H9 (cell line): ENCODE measurements at regions not wholly inside any gene's neighbourhood (a gene's known extent, or its start where the extent isn't known, plus 50 kb on each side); places are given as distances from the start of the nearest gene placed in this dataset.

ENCODE experiments used
- DNase-seq: peaks from one replicate; pipeline ENCODE4 v3.0.0-alpha.2; 2017
- H2AFZ ChIP-seq: one replicate; pipeline ENCODE4 v1.6.1; 2013; ENCODE audit warnings: mild to moderate bottlenecking, low read length, control low read depth, moderate library complexity
- H2AK5ac ChIP-seq: 2 replicates; pipeline ENCODE4 v1.6.1; 2013; ENCODE audit warnings: low read length, control low read depth, mixed read lengths; ENCODE audit not compliant: insufficient read length
- H2BK120ac ChIP-seq: one replicate; pipeline ENCODE4 v1.6.1; 2013; ENCODE audit warnings: low read depth, mild to moderate bottlenecking, low read length, control low read depth, inconsistent platforms; ENCODE audit not compliant: poor library complexity, severe bottlenecking
- H2BK12ac ChIP-seq: 2 replicates; pipeline ENCODE4 v1.6.1; 2013; ENCODE audit warnings: low read length, control low read depth, mixed read lengths, low read depth; ENCODE audit not compliant: insufficient read length
- H2BK15ac ChIP-seq: 2 replicates; pipeline ENCODE4 v1.6.1; 2013; ENCODE audit warnings: low read depth, low read length, control low read depth
- H2BK20ac ChIP-seq: one replicate; pipeline ENCODE4 v1.6.1; 2013; ENCODE audit warnings: low read depth, mild to moderate bottlenecking, low read length, control low read depth, inconsistent platforms; ENCODE audit not compliant: poor library complexity, severe bottlenecking
- H2BK5ac ChIP-seq: 2 replicates; pipeline ENCODE4 v1.6.1; 2013; ENCODE audit warnings: low read length, control low read depth, mixed read lengths; ENCODE audit not compliant: insufficient read length
- H3K14ac ChIP-seq: 2 replicates; pipeline ENCODE4 v1.6.1; 2013; ENCODE audit warnings: low read length, control low read depth; ENCODE audit not compliant: insufficient read depth
- H3K18ac ChIP-seq: 2 replicates; pipeline ENCODE4 v1.6.1; 2013; ENCODE audit warnings: low read depth, mild to moderate bottlenecking, mixed read lengths, low read length, control low read depth; ENCODE audit not compliant: insufficient read length
- H3K23ac ChIP-seq: 2 replicates; pipeline ENCODE4 v1.6.1; 2013; ENCODE audit warnings: low read length, control low read depth, mixed read lengths, low read depth; ENCODE audit not compliant: insufficient read length
- H3K23me2 ChIP-seq: 2 replicates; pipeline ENCODE4 v1.6.1; 2013; ENCODE audit warnings: low read depth, mild to moderate bottlenecking, mixed read lengths, low read length, control low read depth; ENCODE audit not compliant: insufficient read length, poor library complexity, severe bottlenecking
- H3K27ac ChIP-seq: 2 replicates; pipeline ENCODE4 v1.5.1; 2013; ENCODE audit warnings: low read length, control low read depth, mixed read lengths, low read depth; ENCODE audit not compliant: insufficient read length
- H3K27me3 ChIP-seq: 2 replicates; pipeline ENCODE4 v1.6.1; 2013; ENCODE audit warnings: low read length, control low read depth, inconsistent platforms; ENCODE audit not compliant: insufficient read depth
- H3K4ac ChIP-seq: 2 replicates; pipeline ENCODE4 v1.6.1; 2013; ENCODE audit warnings: low read depth, mild to moderate bottlenecking, control low read depth, inconsistent platforms, low read length, moderate library complexity
- H3K4me1 ChIP-seq: 2 replicates; pipeline ENCODE4 v1.6.1; 2013; ENCODE audit warnings: low read length, control low read depth, inconsistent platforms; ENCODE audit not compliant: insufficient read depth
- H3K4me2 ChIP-seq: 2 replicates; pipeline ENCODE4 v1.6.1; 2013; ENCODE audit warnings: low read length, control low read depth, mixed read lengths; ENCODE audit not compliant: insufficient read length, insufficient read depth
- H3K56ac ChIP-seq: 2 replicates; pipeline ENCODE4 v1.6.1; 2013; ENCODE audit warnings: low read depth, mild to moderate bottlenecking, mixed read lengths, low read length, control low read depth; ENCODE audit not compliant: insufficient read length
- H3K79me1 ChIP-seq: 2 replicates; pipeline ENCODE4 v1.6.1; 2013; ENCODE audit warnings: low read depth, mild to moderate bottlenecking, moderate library complexity, low read length, control low read depth, inconsistent platforms; ENCODE audit not compliant: insufficient read depth, poor library complexity, severe bottlenecking
- H3K79me2 ChIP-seq: 2 replicates; pipeline ENCODE4 v1.6.1; 2013; ENCODE audit warnings: low read length, control low read depth, inconsistent platforms; ENCODE audit not compliant: insufficient read depth
- H3K9ac ChIP-seq: 2 replicates; pipeline ENCODE4 v1.6.1; 2013; ENCODE audit warnings: low read length, control low read depth, mixed read lengths; ENCODE audit not compliant: insufficient read length; ENCODE audit errors: extremely low read depth
- H3K9me3 ChIP-seq: one replicate; pipeline ENCODE4 v1.6.1; 2013; ENCODE audit warnings: low read depth, low read length, inconsistent platforms; ENCODE audit not compliant: control insufficient read depth
- H3T11ph ChIP-seq: one replicate; pipeline ENCODE4 v1.6.1; 2013; ENCODE audit warnings: mild to moderate bottlenecking, low read length, control low read depth, inconsistent platforms
- H4K20me1 ChIP-seq: one replicate; pipeline ENCODE4 v1.6.1; 2013; ENCODE audit not compliant: control insufficient read depth, insufficient read length, insufficient read depth
- H4K5ac ChIP-seq: 2 replicates; pipeline ENCODE4 v1.6.1; 2013; ENCODE audit warnings: low read depth, mild to moderate bottlenecking, mixed read lengths, low read length, control low read depth; ENCODE audit not compliant: insufficient read length
- H4K8ac ChIP-seq: replicated peaks from 2 replicates; pipeline ENCODE4 v1.6.1; 2013; ENCODE audit warnings: low read length, control low read depth, mixed read lengths, low read depth; ENCODE audit not compliant: insufficient read length
- H4K91ac ChIP-seq: 2 replicates; pipeline ENCODE4 v1.6.1; 2013; ENCODE audit warnings: low read depth, mild to moderate bottlenecking, moderate library complexity, mixed read lengths, low read length, control low read depth; ENCODE audit not compliant: insufficient read length
- H3K27ac Mint-ChIP-seq, 3 experiments: 2 replicates in 2 of 3; 3 replicates in 1 of 3; pipeline ENCODE4 v1.8.0; 2020 to 2021; ENCODE audit warnings: mixed read lengths in 3 of 3, mild to moderate bottlenecking in 1 of 3, moderate library complexity in 1 of 3
- H3K27me3 Mint-ChIP-seq: 2 replicates; pipeline ENCODE4 v1.8.0; 2021; ENCODE audit warnings: low read depth, mild to moderate bottlenecking, moderate library complexity, mixed read lengths
- H3K36me3 Mint-ChIP-seq, 3 experiments: 2 replicates in 2 of 3; 3 replicates in 1 of 3; pipeline ENCODE4 v1.8.0; 2020 to 2021; ENCODE audit warnings: low read depth in 3 of 3, mixed read lengths in 3 of 3; ENCODE audit not compliant: insufficient read depth in 1 of 3
- H3K4me1 Mint-ChIP-seq, 2 experiments: 2 replicates each; pipeline ENCODE4 v1.8.0; 2020; ENCODE audit warnings: mixed read lengths in 2 of 2
- H3K4me3 Mint-ChIP-seq, 2 experiments: 2 replicates in 1 of 2; 3 replicates in 1 of 2; pipeline ENCODE4 v1.8.0; 2020 to 2021; ENCODE audit warnings: mild to moderate bottlenecking in 2 of 2, mixed read lengths in 2 of 2, moderate library complexity in 1 of 2
- H3K9me3 Mint-ChIP-seq, 2 experiments: 2 replicates in 1 of 2; 3 replicates in 1 of 2; pipeline ENCODE4 v1.8.0; 2020; ENCODE audit warnings: mild to moderate bottlenecking in 2 of 2, mixed read lengths in 2 of 2, moderate library complexity in 1 of 2
- WGBS: extraction: QIAGEN DNeasy Blood & Tissue Kit; methylation state at CpG from one replicate; pipeline ENCODE4 v1.1.7; 2013; ENCODE audit warnings: missing lambda C conversion rate, low lambda C conversion rate, mixed read lengths; ENCODE audit not compliant: insufficient read length; ENCODE audit errors: extremely low coverage; 5-methylcytosine and 5-hydroxymethylcytosine counted together
- TF ChIP-seq, protein P1 (sequence below): fragments of 200-600 bp; sonication (generic); conservative IDR thresholded peaks from 3 replicates; pipeline ENCODE4 v1.8.0; 2021; ENCODE audit warnings: antibody characterized with exemption, mild to moderate bottlenecking

DNA sequence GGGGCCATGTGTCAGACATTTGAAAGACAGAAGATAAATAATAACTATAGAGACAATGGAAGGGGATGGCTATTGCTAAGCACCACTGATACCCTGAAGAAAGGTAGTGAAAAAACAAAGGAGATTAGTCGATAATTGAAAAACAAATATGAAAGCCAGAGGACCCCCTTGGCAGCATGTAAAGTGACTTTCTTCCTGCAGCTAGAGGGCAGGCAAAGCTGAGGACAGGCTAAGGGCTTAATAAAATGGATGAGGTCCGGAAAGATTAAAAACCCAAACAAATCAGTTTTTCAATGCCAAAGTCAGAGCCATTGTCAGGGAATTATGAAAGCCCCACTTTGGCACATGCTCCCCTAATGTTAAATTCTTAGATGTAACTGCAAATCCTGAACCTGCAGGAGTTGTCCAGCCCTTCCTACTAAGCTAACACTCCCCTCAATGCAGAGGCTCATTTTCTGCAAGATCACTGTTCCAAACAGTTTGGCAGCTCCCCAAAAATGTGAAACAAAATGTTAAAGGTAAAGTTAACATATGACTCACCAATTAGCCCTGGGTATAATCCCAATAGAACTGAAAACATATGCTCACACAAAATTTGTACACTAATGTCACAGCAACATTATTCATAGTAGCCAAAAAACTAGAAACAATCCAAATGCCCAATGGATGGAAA is 1177.9 kb downstream of the GRIK2 start:
- Mint-ChIP-seq H3K27me3 (no peaks in the 10 kb centered on the region), H3K27ac (peak overlapping the region in 1 of 3 experiments; percentile 8; a peak in 1 of 7 replicates), H3K4me1 (peaks cover 4 to 6% of the 10 kb centered on the region in 2 experiments; a peak in 3 of 4 replicates), H3K4me3 (no peak overlapping the region), H3K9me3 (no peaks in the 10 kb centered on the region), H3K36me3 (no peaks in the 10 kb centered on the region)
- Histone ChIP-seq H3K9ac (no peak overlapping the region), H2AFZ (no peak overlapping the region), H3K56ac (no peak overlapping the region), H2BK120ac (no peak overlapping the region), H3K23me2 (no peaks in the 10 kb centered on the region), H2BK15ac (no peak overlapping the region), H3K18ac (no peak overlapping the region), H3T11ph (no peak overlapping the region), H3K27ac (no peak overlapping the region), H3K23ac (no peak overlapping the region), H3K4ac (no peak overlapping the region), H3K79me2 (no peaks in the 10 kb centered on the region), H3K27me3 (no peaks in the 10 kb centered on the region), H3K4me2 (no peak overlapping the region), H3K79me1 (no peaks in the 10 kb centered on the region), H4K20me1 (no peaks in the 10 kb centered on the region), H2BK20ac (no peak overlapping the region), H4K8ac (no peak overlapping the region), H3K14ac (no peak overlapping the region), H4K91ac (no peak overlapping the region), H2BK5ac (no peak overlapping the region), H3K4me1 (no peaks in the 10 kb centered on the region), H2AK5ac (no peak overlapping the region), H2BK12ac (no peak overlapping the region), H3K9me3 (no peaks in the 10 kb centered on the region), H4K5ac (no peak overlapping the region)
- no peak for DNase-seq
- no CpG with 5 or more reads among the region's 2 CpGs for WGBS
- TF ChIP-seq, protein P1, sequence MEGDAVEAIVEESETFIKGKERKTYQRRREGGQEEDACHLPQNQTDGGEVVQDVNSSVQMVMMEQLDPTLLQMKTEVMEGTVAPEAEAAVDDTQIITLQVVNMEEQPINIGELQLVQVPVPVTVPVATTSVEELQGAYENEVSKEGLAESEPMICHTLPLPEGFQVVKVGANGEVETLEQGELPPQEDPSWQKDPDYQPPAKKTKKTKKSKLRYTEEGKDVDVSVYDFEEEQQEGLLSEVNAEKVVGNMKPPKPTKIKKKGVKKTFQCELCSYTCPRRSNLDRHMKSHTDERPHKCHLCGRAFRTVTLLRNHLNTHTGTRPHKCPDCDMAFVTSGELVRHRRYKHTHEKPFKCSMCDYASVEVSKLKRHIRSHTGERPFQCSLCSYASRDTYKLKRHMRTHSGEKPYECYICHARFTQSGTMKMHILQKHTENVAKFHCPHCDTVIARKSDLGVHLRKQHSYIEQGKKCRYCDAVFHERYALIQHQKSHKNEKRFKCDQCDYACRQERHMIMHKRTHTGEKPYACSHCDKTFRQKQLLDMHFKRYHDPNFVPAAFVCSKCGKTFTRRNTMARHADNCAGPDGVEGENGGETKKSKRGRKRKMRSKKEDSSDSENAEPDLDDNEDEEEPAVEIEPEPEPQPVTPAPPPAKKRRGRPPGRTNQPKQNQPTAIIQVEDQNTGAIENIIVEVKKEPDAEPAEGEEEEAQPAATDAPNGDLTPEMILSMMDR, result peak; percentile 29; the same call in 1 of the 3 replicates
